Neural progenitor cell (in vitro differentiated cells): ENCODE measurements at regions not wholly inside any gene's neighbourhood (a gene's known extent, or its start where the extent isn't known, plus 50 kb on each side); places are given as distances from the start of the nearest gene placed in this dataset.

Source experiments
- DNase-seq: peaks from one replicate; pipeline ENCODE4 v3.0.0-alpha.2; 2016; ENCODE audit warnings: low spot score
- H2AFZ ChIP-seq: fragments of 200-600 bp; sonication (generic); replicated peaks from 2 replicates; pipeline ENCODE4 v1.6.1; 2016; ENCODE audit warnings: antibody characterized with exemption
- H3F3A ChIP-seq: fragments of 200-600 bp; sonication (generic); 2 replicates; pipeline ENCODE4 v1.6.1; 2016; ENCODE audit warnings: antibody characterized with exemption, low read depth
- H3K27ac ChIP-seq: fragments of 200-600 bp; sonication (generic); 2 replicates; pipeline ENCODE4 v1.5.1; 2016; ENCODE audit warnings: mild to moderate bottlenecking
- H3K27me3 ChIP-seq: fragments of 200-600 bp; sonication (generic); 2 replicates; pipeline ENCODE4 v1.6.1; 2016; ENCODE audit warnings: mild to moderate bottlenecking, moderate library complexity
- H3K36me3 ChIP-seq: fragments of 200-600 bp; sonication (generic); 2 replicates; pipeline ENCODE4 v1.5.1; 2016
- H3K4me1 ChIP-seq: fragments of 200-600 bp; sonication (generic); 2 replicates; pipeline ENCODE4 v1.6.1; 2016; ENCODE audit warnings: mixed run types
- H3K4me2 ChIP-seq: fragments of 200-600 bp; sonication (generic); 2 replicates; pipeline ENCODE4 v1.6.1; 2016
- H3K4me3 ChIP-seq: fragments of 200-600 bp; sonication (generic); 2 replicates; pipeline ENCODE4 v1.5.1; 2016
- H3K79me2 ChIP-seq: fragments of 200-600 bp; sonication (generic); 2 replicates; pipeline ENCODE4 v1.6.1; 2016; ENCODE audit warnings: low read depth
- H3K9ac ChIP-seq: fragments of 200-600 bp; sonication (generic); 2 replicates; pipeline ENCODE4 v1.6.1; 2016
- H3K9me3 ChIP-seq: fragments of 200-600 bp; sonication (generic); 2 replicates; pipeline ENCODE4 v1.5.1; 2016; ENCODE audit warnings: low read depth
- H4K20me1 ChIP-seq: fragments of 200-600 bp; sonication (generic); 2 replicates; pipeline ENCODE4 v1.6.1; 2016; ENCODE audit warnings: low read depth
- H3K27ac Mint-ChIP-seq: 3 replicates; pipeline ENCODE4 v1.8.0; 2021; ENCODE audit warnings: mixed read lengths
- H3K27me3 Mint-ChIP-seq: 2 replicates; pipeline ENCODE4 v1.8.0; 2022; ENCODE audit warnings: low read depth, mild to moderate bottlenecking, inconsistent platforms, moderate library complexity, mixed read lengths; ENCODE audit not compliant: insufficient read depth
- H3K36me3 Mint-ChIP-seq: 3 replicates; pipeline ENCODE4 v1.8.0; 2021; ENCODE audit warnings: mixed read lengths
- H3K4me1 Mint-ChIP-seq: 3 replicates; pipeline ENCODE4 v1.8.0; 2021; ENCODE audit warnings: mixed read lengths
- H3K4me3 Mint-ChIP-seq: 3 replicates; pipeline ENCODE4 v1.8.0; 2021; ENCODE audit warnings: mild to moderate bottlenecking, moderate library complexity, mixed read lengths
- H3K9me3 Mint-ChIP-seq: 3 replicates; pipeline ENCODE4 v1.8.0; 2020; ENCODE audit warnings: mixed read lengths
- CTCF ChIP-seq: fragments of 200-600 bp; sonication (generic); IDR thresholded peaks from 2 replicates; pipeline ENCODE4 v1.5.1; 2017; ENCODE audit warnings: antibody characterized with exemption, mild to moderate bottlenecking
- EZH2 ChIP-seq: fragments of 200-600 bp; sonication (generic); IDR thresholded peaks from 2 replicates; pipeline ENCODE4 v1.6.1; 2017; ENCODE audit warnings: antibody characterized with exemption, mild to moderate bottlenecking, moderate library complexity
- EZH2phosphoT487 ChIP-seq: fragments of 200-600 bp; sonication (generic); IDR thresholded peaks from 2 replicates; pipeline ENCODE4 v1.6.1; 2017; ENCODE audit warnings: antibody characterized with exemption

- no peak overlapping the region for H3K4me3 Mint-ChIP-seq
- Histone ChIP-seq H3K4me2 (no peak overlapping the region), H3F3A (no peaks in the 10 kb centered on the region), H3K27me3 (no peaks in the 10 kb centered on the region), H3K9ac (no peak overlapping the region), H3K27ac (no peak overlapping the region), H3K79me2 (no peaks in the 10 kb centered on the region), H4K20me1 (no peaks in the 10 kb centered on the region), H3K9me3 (no peaks in the 10 kb centered on the region), H3K36me3 (no peaks in the 10 kb centered on the region), H2AFZ (no peak overlapping the region), H3K4me1 (no peaks in the 10 kb centered on the region), H3K4me3 (no peak overlapping the region)
- DNase-seq = no peak
- peaks cover 2% of the 10 kb centered on the region for H3K27me3 Mint-ChIP-seq
- no peaks in the 10 kb centered on the region for H3K36me3 Mint-ChIP-seq
- H3K27ac Mint-ChIP-seq = no peak overlapping the region
- H3K9me3 Mint-ChIP-seq = no peaks in the 10 kb centered on the region
- H3K4me1 Mint-ChIP-seq = peaks cover 4% of the 10 kb centered on the region
- TF ChIP-seq CTCF = no peak
- no peak for TF ChIP-seq EZH2
- TF ChIP-seq EZH2phosphoT487 = no peak
These were observed 340.8 kb upstream of the KIAA1217 start for GRCh38 chr10:23868121-23868520.

GRCh38 chr10:23869548-23869947 is 339.4 kb upstream of the KIAA1217 start:
- no peak for TF ChIP-seq EZH2
- TF ChIP-seq CTCF = no peak
- TF ChIP-seq EZH2phosphoT487 = no peak
- Mint-ChIP-seq H3K4me3 (no peak overlapping the region), H3K27ac (no peak overlapping the region), H3K4me1 (peaks cover 4% of the 10 kb centered on the region), H3K27me3 (peaks cover 2% of the 10 kb centered on the region), H3K36me3 (no peaks in the 10 kb centered on the region), H3K9me3 (no peaks in the 10 kb centered on the region)
- Histone ChIP-seq H4K20me1 (no peaks in the 10 kb centered on the region), H2AFZ (no peak overlapping the region), H3K9me3 (no peaks in the 10 kb centered on the region), H3K4me2 (no peak overlapping the region), H3K4me1 (no peaks in the 10 kb centered on the region), H3F3A (no peaks in the 10 kb centered on the region), H3K27ac (no peak overlapping the region), H3K9ac (no peak overlapping the region), H3K4me3 (no peak overlapping the region), H3K27me3 (no peaks in the 10 kb centered on the region), H3K36me3 (no peaks in the 10 kb centered on the region), H3K79me2 (no peaks in the 10 kb centered on the region)
- no peak for DNase-seq

- H3K4me3 Mint-ChIP-seq = no peak overlapping the region
- no peaks in the 10 kb centered on the region for H3K36me3 Mint-ChIP-seq
- Histone ChIP-seq H3K4me2 (no peak overlapping the region), H3K9me3 (no peaks in the 10 kb centered on the region), H3K4me1 (no peaks in the 10 kb centered on the region), H3K27ac (no peak overlapping the region), H4K20me1 (no peaks in the 10 kb centered on the region), H3K4me3 (no peak overlapping the region), H3K79me2 (no peaks in the 10 kb centered on the region), H3K9ac (no peak overlapping the region), H2AFZ (no peak overlapping the region), H3F3A (no peaks in the 10 kb centered on the region), H3K36me3 (no peaks in the 10 kb centered on the region), H3K27me3 (no peaks in the 10 kb centered on the region)
- DNase-seq = no peak
- H3K27ac Mint-ChIP-seq = no peak overlapping the region
- no peaks in the 10 kb centered on the region for H3K9me3 Mint-ChIP-seq
- H3K4me1 Mint-ChIP-seq = peaks cover 4% of the 10 kb centered on the region
- TF ChIP-seq CTCF = no peak
- TF ChIP-seq EZH2 = no peak
- no peak for TF ChIP-seq EZH2phosphoT487
- H3K27me3 Mint-ChIP-seq = peaks cover 2% of the 10 kb centered on the region
These were observed 338.9 kb upstream of the KIAA1217 start for GRCh38 chr10:23869996-23870395.
